T-helper 1 cell (primary cell): ENCODE measurements at regions not wholly inside any gene's neighbourhood (a gene's known extent, or its start where the extent isn't known, plus 50 kb on each side); places are given as distances from the start of the nearest gene placed in this dataset.

Experiments used
- DNase-seq, 5 donors: peaks; one replicate each; pipeline ENCODE4 v3.0.0-alpha.2; 2012 to 2020

- DNase-seq = no peak
Observed at GRCh38 chr4:133096972-133097371, 52.1 kb upstream of the PCDH10 start.
